OCI-LY3 (cell line): ENCODE measurements at regions not wholly inside any gene's neighbourhood (a gene's known extent, or its start where the extent isn't known, plus 50 kb on each side); places are given as distances from the start of the nearest gene placed in this dataset.

Experiments
- CTCF ChIP-seq: fragments of 200-600, 300-600 bp; sonication (generic); IDR thresholded peaks from 2 replicates; pipeline ENCODE4 v1.5.1; 2014; ENCODE audit warnings: antibody characterized with exemption, low read length, low read depth
- EZH2phosphoT487 ChIP-seq: fragments of 200-600 bp; shearing (Covaris generic); IDR thresholded peaks from 2 replicates; pipeline ENCODE4 v1.6.1; 2018; ENCODE audit warnings: antibody characterized with exemption, mixed run types, low read depth

GRCh38 chr21:27108228-27108627 is 141.3 kb upstream of the ADAMTS5 start:
- TF ChIP-seq CTCF (no peak), EZH2phosphoT487 (no peak)
